ENCODE measurements at regions not wholly inside any gene's neighbourhood (a gene's known extent, or its start where the extent isn't known, plus 50 kb on each side); places are given as distances from the start of the nearest gene placed in this dataset.

GRCh38 chr5:93924628-93925027 is 183.2 kb upstream of the POU5F2 start:
- Histone ChIP-seq H3K9me3 (ENCODE audit: low read length) (no peaks in the 10 kb centered on the region), H2AFZ (ENCODE audit: low read length) (no peak overlapping the region), H3K4me2 (ENCODE audit: low read length) (no peak overlapping the region), H3K79me2 (ENCODE audit: insufficient read depth, low read depth, low read length) (no peaks in the 10 kb centered on the region), H3K9me2 (ENCODE audit: insufficient read depth, low read length) (no peaks in the 10 kb centered on the region), H3K36me3 (ENCODE audit: insufficient read depth, low read length) (no peaks in the 10 kb centered on the region), H4K20me1 (ENCODE audit: insufficient read depth, low read length) (no peaks in the 10 kb centered on the region; the same call in 1 of the 2 replicates), H3K4me1 (ENCODE audit: insufficient read depth, low read length, poor library complexity, severe bottlenecking) (no peaks in the 10 kb centered on the region), H3K27ac (ENCODE audit: low read depth, low read length, poor library complexity, severe bottlenecking) (no peak overlapping the region), H3K4me3 (ENCODE audit: low read depth, low read length, poor library complexity, severe bottlenecking) (no peak overlapping the region)
- BruUV-seq (replicated peaks), result no TSS peak
- POLR2A ChIA-PET, result no interaction called here
- intact Hi-C loops (cut with micrococcal nuclease; ENCODE audit: unreplicated experiment), result no loop called here
- CTCF ChIA-PET (ENCODE audit: unreplicated experiment), result no interaction called here
- no peak for TF ChIP-seq EZH2phosphoT487 (IDR thresholded peaks at IDR 0.05; ENCODE audit: borderline replicate concordance, low read depth, low read length)
- TF ChIP-seq, protein P1, sequence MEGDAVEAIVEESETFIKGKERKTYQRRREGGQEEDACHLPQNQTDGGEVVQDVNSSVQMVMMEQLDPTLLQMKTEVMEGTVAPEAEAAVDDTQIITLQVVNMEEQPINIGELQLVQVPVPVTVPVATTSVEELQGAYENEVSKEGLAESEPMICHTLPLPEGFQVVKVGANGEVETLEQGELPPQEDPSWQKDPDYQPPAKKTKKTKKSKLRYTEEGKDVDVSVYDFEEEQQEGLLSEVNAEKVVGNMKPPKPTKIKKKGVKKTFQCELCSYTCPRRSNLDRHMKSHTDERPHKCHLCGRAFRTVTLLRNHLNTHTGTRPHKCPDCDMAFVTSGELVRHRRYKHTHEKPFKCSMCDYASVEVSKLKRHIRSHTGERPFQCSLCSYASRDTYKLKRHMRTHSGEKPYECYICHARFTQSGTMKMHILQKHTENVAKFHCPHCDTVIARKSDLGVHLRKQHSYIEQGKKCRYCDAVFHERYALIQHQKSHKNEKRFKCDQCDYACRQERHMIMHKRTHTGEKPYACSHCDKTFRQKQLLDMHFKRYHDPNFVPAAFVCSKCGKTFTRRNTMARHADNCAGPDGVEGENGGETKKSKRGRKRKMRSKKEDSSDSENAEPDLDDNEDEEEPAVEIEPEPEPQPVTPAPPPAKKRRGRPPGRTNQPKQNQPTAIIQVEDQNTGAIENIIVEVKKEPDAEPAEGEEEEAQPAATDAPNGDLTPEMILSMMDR (conservative IDR thresholded peaks at IDR 0.05; ENCODE audit: low read length), result no peak
- DNase-seq (ENCODE audit: low spot score), result no peak

DNA sequence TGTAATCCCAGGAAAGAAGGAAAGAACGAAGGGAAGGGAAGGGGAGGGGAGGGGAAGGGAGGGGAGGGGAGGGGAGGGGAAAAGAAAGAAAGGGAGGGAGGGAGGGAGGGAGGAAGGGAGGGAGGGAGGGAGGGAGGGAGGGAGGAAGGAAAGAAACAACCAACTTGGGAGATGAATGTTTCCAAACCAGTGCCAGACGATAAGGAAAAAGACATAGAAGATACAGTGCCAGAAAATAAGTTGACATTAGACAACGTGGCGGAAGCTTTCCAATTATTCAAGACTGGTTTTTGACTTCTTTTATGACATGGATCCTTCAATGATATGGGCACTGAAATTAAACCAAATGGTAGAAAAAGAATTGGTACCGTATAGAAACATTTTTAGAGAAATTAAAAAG is 181.2 kb upstream of the POU5F2 start:
- no peak for DNase-seq (ENCODE audit: low spot score)
- intact Hi-C loops (cut with micrococcal nuclease; ENCODE audit: unreplicated experiment), result no loop called here
- no peaks in the 10 kb centered on the region for H3K9me3 ChIP-seq (ENCODE audit: low read length)
- no peak overlapping the region for H3K4me2 ChIP-seq (ENCODE audit: low read length)
- ChIA-PET POLR2A (interaction anchor here (0.6 kb wide), 1 partner anchor 1133 kb away, joined by 3 read pairs; no protein-coding TSS in a partner anchor), CTCF (ENCODE audit: unreplicated experiment) (no interaction called here)
- no peaks in the 10 kb centered on the region; the same call in 1 of the 2 replicates for H4K20me1 ChIP-seq (ENCODE audit: insufficient read depth, low read length)
- H3K9me2 ChIP-seq (ENCODE audit: insufficient read depth, low read length), result no peaks in the 10 kb centered on the region
- no peak overlapping the region for H3K4me3 ChIP-seq (ENCODE audit: low read depth, low read length, poor library complexity, severe bottlenecking)
- no peaks in the 10 kb centered on the region for H3K79me2 ChIP-seq (ENCODE audit: insufficient read depth, low read depth, low read length)
- H3K4me1 ChIP-seq (ENCODE audit: insufficient read depth, low read length, poor library complexity, severe bottlenecking), result no peaks in the 10 kb centered on the region
- H3K36me3 ChIP-seq (ENCODE audit: insufficient read depth, low read length), result no peaks in the 10 kb centered on the region
- BruUV-seq (replicated peaks), result no TSS peak
- TF ChIP-seq, protein P1 (conservative IDR thresholded peaks at IDR 0.05; ENCODE audit: low read length), result no peak
- TF ChIP-seq EZH2phosphoT487 (IDR thresholded peaks at IDR 0.05; ENCODE audit: borderline replicate concordance, low read depth, low read length), result no peak
- H2AFZ ChIP-seq (ENCODE audit: low read length), result no peak overlapping the region
- H3K27ac ChIP-seq (ENCODE audit: low read depth, low read length, poor library complexity, severe bottlenecking), result no peak overlapping the region

DNA sequence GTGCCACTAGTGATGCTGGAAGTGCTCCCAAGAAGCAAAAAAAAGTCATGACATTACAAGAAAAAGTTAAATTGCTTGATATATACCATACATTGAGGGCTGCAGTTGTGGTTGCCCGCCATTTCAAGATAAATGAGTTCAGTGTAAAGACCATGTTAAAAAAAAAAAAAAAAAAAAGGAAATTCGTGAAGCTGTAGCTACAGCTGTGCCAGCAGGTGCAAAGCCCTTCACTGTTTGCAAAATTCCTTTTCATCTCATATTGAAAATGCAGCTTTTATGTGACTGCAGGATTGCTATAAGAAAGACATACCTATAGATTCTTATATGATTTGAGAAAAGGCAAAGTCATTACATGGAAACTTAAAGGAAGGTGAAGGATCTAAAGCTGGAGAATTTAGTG is 179.6 kb upstream of the POU5F2 start:
- CTCF ChIA-PET (ENCODE audit: unreplicated experiment), result no interaction called here
- no TSS peak for BruUV-seq (replicated peaks)
- Histone ChIP-seq H3K4me1 (ENCODE audit: insufficient read depth, low read length, poor library complexity, severe bottlenecking) (no peaks in the 10 kb centered on the region), H3K9me3 (ENCODE audit: low read length) (no peaks in the 10 kb centered on the region), H3K4me3 (ENCODE audit: low read depth, low read length, poor library complexity, severe bottlenecking) (no peak overlapping the region), H3K27ac (ENCODE audit: low read depth, low read length, poor library complexity, severe bottlenecking) (no peak overlapping the region), H4K20me1 (ENCODE audit: insufficient read depth, low read length) (no peaks in the 10 kb centered on the region; the same call in 1 of the 2 replicates), H3K4me2 (ENCODE audit: low read length) (no peak overlapping the region), H3K79me2 (ENCODE audit: insufficient read depth, low read depth, low read length) (no peaks in the 10 kb centered on the region), H3K9me2 (ENCODE audit: insufficient read depth, low read length) (no peaks in the 10 kb centered on the region), H2AFZ (ENCODE audit: low read length) (no peak overlapping the region), H3K36me3 (ENCODE audit: insufficient read depth, low read length) (no peaks in the 10 kb centered on the region)
- TF ChIP-seq, protein P1 (conservative IDR thresholded peaks at IDR 0.05; ENCODE audit: low read length), result no peak
- no peak for TF ChIP-seq EZH2phosphoT487 (IDR thresholded peaks at IDR 0.05; ENCODE audit: borderline replicate concordance, low read depth, low read length)
- POLR2A ChIA-PET, result interaction anchor here (0.6 kb wide), 2 partner anchors 326 to 426 kb away, joined by 3 to 4 read pairs; no protein-coding TSS in a partner anchor
- intact Hi-C loops (cut with micrococcal nuclease; ENCODE audit: unreplicated experiment), result no loop called here
- DNase-seq (ENCODE audit: low spot score), result no peak
